ACHN (cell line): ENCODE measurements at regions not wholly inside any gene's neighbourhood (a gene's known extent, or its start where the extent isn't known, plus 50 kb on each side); places are given as distances from the start of the nearest gene placed in this dataset.
A peak's percentile ranks its signal among the peaks of the same experiment; 100 is the strongest.

Experiments
- DNase-seq: peaks from one replicate; pipeline ENCODE4 v3.0.0-alpha.2; 2015
- in situ Hi-C: cut with HindIII; loops from 2 replicates; pipeline ENCODE4 v1.10.0; 2017; ENCODE audit warnings: low sequenced_read_pairs, low pct_ligation_motif_present, low pct_unique_long_range_greater_than_20kb

DNA sequence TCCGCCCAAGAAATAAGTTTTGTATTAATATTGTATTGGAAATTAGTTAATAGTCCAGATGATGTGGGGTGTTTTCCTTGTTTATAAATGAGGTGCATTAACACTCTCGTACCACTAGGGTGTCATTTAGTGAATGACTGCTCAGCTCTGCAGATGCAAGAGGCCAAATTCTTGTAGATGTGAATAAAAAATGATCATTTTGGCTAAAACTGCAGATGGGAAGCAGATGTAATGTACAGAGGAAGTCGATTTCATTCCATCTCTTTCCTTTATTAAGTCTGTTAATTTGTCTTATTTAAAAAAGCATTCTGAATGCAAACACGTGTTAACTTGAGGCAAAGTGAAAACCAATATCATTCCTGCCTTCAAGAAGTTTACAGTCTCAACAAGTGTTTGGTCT lies 108.1 kb downstream of the DHX15 start:
- in situ Hi-C loops = no loop called here
- peak; percentile 29 for DNase-seq

- DNase-seq = no peak
- in situ Hi-C loops = no loop called here
Observed at GRCh38 chr4:24475756-24476155, 108.6 kb downstream of the DHX15 start.

DNA sequence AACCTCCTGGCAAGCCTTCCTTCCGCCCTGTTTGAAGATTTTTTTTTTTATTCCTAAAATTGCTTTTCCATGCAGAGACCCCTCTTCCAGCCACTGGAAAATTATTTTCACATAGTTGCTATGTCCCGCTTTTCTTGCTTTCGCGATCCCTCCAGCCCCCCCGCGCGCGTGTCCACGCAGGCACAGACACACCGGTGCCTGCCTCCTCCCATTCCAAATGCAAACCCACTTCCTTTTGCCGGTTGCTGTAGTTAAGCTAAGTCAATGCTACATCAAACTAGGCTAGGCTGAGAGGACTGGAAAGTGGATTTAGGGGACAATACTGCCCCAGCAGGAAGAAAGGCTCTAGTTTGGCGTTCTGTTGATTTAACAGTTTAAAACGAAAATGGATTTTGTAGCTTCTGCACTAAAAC lies 111.0 kb downstream of the DHX15 start:
- peak; percentile 42 for DNase-seq

DNA sequence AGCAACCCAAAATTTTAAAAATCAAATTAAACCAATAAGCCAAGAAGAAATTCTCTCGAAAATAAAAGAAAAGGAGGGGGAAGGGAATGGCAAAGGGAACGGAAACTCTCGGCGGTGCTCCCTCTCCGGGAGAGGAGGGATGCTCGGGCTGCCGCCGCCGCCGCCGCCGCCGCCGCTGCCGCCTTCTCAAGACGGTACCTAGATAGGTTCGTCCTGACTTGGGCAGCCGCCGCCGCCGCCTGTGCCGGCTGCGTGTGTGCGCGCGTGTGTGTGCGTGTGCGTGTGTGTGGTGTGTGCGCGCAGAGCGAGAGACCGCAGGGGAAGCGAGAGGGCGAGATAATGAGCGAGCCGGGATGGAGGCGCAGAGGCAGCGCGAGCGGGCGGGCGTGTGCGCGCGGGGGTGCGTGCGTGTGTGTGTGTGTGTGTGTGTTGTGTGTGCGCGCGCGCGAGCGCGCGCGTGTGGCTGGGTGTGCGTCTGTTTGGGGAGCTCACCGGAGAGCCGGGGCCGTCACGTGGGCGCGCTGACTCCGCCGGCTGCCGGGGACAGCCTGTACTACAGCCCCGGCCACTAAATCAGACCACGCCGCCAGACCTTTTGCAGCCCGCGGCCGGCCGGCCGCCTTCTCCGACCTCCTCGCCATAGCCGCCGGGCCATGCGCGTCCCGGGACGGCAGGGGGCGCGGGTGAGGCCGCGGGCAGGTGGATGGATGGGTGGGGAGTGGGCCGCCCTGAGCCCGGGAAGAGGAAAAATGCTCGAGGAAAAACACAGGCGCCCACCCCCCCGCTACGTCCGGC lies 111.6 kb downstream of the DHX15 start:
- DNase-seq = peak; percentile 76
- in situ Hi-C loops = no loop called here

More for the DNA sequence above, 111.0 kb downstream of the DHX15 start:
- in situ Hi-C loops = no loop called here

- in situ Hi-C loops = no loop called here
- peak; percentile 0 for DNase-seq
Observed at GRCh38 chr4:24472161-24472510, 112.2 kb downstream of the DHX15 start.

- no peak for DNase-seq
- in situ Hi-C loops = no loop called here
Observed at GRCh38 chr4:24471486-24472160, 112.7 kb downstream of the DHX15 start.

DNA sequence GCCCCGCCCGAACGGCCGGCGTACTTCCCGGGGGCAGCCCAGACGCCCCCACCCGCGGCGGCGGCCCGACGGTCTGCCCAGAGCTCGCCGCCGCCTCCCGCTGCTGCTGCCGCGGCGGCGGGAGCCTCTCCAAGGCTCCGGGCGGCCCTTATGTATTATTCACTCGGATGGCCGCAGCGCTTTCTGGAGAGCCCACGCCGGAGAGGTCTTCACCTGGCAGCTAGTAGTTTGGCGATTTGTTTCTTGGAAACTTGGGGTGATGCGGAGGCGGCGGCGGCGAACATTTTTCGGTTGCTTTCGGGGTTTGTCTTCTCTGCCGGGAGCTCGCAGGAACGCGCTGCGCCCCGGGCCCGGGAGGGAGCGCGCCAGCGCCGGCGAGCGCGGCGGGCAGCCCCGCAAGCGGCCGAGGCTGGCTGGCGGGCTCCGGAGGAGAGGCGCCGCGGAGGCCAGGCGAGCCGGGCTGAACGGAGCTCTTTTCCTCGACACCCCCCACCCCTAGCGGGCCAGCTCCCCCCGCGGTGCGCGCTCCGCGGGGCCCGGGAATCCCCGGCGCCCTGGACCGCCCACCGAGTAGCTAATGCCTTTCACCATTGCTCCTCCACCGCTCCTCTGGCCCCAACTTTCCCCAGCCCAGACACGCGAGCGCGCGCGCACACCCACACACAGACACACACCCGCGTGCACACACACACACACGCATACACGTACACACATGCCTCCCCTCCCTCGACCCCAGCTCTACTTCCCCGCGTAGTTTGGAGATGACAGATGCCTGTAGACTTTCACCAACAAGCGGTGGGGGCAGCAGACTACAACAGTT lies 113.5 kb downstream of the DHX15 start:
- peak; percentile 20 for DNase-seq
- in situ Hi-C loops = no loop called here

- no peak for DNase-seq
Observed at GRCh38 chr4:24468071-24468470, 116.3 kb downstream of the DHX15 start.

DNA sequence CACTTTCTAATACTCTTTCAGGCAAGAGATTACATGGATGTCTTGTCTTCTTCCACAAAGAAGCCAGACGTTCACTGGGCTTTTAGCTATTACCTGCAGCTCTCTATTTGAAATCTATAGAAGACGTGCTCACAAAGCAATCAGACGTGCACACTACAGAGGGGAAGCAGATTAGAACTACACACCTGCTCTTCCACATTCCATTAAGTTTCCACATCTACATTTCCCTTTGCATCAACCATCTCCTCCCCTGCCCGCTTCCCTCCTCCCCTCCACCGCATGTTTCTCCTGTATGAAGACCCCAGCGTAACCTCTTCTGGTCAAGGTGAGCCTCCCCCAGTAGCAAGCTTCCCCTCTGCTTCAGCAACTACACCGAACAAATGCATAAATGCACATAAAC lies 119.8 kb downstream of the DHX15 start:
- in situ Hi-C loops = no loop called here

More at GRCh38 chr4:24468071-24468470, 116.3 kb downstream of the DHX15 start:
- in situ Hi-C loops = no loop called here

GRCh38 chr4:24456431-24456830 lies 127.9 kb downstream of the DHX15 start:
- DNase-seq = no peak
- in situ Hi-C loops = no loop called here

More for the DNA sequence above, 119.8 kb downstream of the DHX15 start:
- no peak for DNase-seq

DNA sequence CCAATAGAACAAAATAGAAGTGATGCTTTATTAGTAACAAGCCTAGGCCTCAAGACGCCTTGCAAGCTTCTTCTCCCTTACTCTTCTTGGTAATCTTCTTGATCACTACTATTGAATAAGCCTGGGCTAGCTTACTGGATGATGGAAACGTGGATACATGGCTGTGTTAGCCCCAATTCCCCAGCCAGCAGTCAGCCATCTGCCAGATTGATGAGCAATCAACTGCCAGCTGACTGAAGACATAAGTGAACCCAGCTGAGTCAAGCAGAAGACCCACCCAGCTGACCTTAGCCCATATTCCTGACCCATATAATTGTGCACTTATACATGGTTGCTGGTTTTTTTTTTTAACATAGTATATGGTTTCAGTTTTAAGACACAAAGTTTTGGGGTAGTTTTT lies 130.4 kb downstream of the DHX15 start:
- in situ Hi-C loops = no loop called here
- DNase-seq = no peak

- in situ Hi-C loops = no loop called here
- DNase-seq = no peak
Observed at GRCh38 chr4:24451870-24452269, 132.5 kb downstream of the DHX15 start.

- in situ Hi-C loops = no loop called here
- DNase-seq = no peak
Observed at GRCh38 chr4:24443200-24443599, 141.2 kb downstream of the DHX15 start.

DNA sequence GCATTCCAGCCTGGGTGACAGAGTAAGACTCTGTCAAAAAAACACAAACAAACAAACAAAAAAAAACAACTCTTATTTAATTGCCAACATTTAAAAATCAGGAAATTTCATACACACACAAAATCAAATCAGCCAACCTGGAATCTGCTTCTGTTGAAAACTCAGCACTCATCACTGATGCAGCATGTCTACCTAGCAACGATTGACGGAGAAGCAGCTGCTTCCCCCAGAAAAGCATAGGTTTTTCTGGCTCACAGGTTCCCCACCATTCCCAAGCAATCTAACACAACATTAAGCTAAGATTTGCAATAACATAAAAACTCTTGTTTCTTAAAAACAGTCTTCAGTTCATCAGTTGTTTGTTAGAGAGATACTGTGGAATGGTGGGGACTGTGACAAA lies 143.6 kb downstream of the DHX15 start:
- in situ Hi-C loops = no loop called here
- no peak for DNase-seq

- in situ Hi-C loops = no loop called here
Observed at GRCh38 chr4:24434241-24434640, 150.1 kb downstream of the DHX15 start.

GRCh38 chr4:24433515-24434214 lies 150.7 kb downstream of the DHX15 start:
- no peak for DNase-seq
- in situ Hi-C loops = no loop called here

More at GRCh38 chr4:24434241-24434640, 150.1 kb downstream of the DHX15 start:
- DNase-seq = no peak

DNA sequence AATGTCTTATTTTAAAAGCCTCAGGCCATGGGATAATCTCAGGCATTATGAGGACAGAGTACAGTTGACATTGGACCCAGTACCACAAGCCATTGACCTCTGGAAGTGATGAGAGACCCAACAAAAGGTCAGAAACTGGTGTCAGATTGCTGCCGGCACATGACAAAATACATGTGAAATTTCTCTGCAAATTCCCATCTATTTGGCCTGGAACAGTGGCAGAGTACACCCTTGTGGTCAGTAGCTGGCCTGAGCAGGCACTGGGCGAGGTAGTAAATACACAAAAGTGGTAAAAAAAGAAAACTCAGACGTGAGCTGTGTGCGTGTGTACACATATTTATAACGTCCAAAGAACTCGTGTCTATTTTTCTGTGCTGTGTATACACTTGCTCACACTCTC lies 155.5 kb downstream of the DHX15 start:
- no peak for DNase-seq
- in situ Hi-C loops = no loop called here

DNA sequence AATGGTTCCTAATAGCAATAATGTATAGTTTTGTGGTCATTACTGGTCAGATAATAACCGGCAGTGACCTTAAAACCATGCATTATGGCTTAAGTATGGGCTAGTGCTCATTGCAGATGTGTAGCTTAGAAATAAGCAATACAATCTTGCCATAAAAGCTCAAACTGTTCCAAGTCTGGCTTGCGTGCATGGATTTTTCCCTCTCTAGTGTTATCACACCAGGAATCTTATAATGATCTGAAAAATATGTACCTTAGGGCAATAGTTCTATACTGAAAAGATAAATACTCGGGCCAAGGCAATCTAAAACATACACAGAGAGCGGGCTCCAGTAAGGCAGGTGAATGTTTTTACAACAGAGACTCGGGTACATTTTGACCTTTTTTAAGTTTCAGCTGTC lies 157.8 kb downstream of the DHX15 start:
- in situ Hi-C loops = no loop called here
- DNase-seq = no peak

GRCh38 chr4:24425863-24426262 lies 158.5 kb downstream of the DHX15 start:
- in situ Hi-C loops = no loop called here
- DNase-seq = no peak
